ENCODE measurements at regions not wholly inside any gene's neighbourhood (a gene's known extent, or its start where the extent isn't known, plus 50 kb on each side); places are given as distances from the start of the nearest gene placed in this dataset.

DNA sequence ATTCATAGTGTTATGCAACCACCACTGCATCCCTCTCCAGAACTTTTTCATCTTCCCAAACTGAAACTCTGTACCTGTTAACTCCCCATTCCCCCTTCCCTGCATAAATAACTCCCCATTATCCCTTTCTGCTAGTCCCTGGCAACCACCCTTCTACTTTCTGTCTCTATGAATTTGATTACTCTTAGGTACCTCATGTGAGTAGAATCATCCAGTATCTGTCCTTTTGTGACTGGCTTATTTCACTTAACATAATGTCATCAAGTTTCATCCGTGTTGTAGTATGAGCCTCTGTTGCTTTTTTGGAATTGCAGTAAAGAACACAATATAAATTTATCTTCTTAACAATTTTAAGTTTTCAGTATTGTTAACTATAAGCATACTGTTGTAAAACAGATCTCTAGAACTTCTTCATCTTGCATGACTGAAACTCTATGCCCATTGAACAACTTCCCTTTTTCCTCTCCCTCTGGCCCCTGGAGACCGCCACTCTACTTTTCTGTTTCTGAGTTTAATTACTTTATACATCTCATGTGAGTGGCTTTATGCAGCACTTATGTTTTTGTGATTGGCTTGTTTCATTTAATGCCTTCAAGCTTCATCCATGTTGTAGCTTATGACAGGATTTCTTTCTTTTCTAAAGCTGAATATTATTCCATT, 87.3 kb upstream of the ABCC4 start (continued):
- TF ChIP-seq, protein P1, sequence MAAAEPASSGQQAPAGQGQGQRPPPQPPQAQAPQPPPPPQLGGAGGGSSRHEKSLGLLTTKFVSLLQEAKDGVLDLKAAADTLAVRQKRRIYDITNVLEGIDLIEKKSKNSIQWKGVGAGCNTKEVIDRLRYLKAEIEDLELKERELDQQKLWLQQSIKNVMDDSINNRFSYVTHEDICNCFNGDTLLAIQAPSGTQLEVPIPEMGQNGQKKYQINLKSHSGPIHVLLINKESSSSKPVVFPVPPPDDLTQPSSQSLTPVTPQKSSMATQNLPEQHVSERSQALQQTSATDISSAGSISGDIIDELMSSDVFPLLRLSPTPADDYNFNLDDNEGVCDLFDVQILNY (CRISPR knock-in tag; IDR thresholded peaks at IDR 0.05): no peak
- TF ChIP-seq JAZF1 (CRISPR knock-in tag; IDR thresholded peaks at IDR 0.05) (no peak), ESRRA (CRISPR knock-in tag; IDR thresholded peaks at IDR 0.05; ENCODE audit: borderline replicate concordance) (no peak), RELA (CRISPR knock-in tag; IDR thresholded peaks at IDR 0.05; ENCODE audit: borderline replicate concordance) (no peak), EMX1 (CRISPR knock-in tag; IDR thresholded peaks at IDR 0.05) (no peak)
- TF ChIP-seq, protein P2, sequence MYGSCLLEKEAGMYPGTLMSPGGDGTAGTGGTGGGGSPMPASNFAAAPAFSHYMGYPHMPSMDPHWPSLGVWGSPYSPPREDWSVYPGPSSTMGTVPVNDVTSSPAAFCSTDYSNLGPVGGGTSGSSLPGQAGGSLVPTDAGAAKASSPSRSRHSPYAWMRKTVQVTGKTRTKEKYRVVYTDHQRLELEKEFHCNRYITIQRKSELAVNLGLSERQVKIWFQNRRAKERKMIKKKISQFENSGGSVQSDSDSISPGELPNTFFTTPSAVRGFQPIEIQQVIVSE (CRISPR knock-in tag; IDR thresholded peaks at IDR 0.05; ENCODE audit: borderline replicate concordance): no peak

DNA sequence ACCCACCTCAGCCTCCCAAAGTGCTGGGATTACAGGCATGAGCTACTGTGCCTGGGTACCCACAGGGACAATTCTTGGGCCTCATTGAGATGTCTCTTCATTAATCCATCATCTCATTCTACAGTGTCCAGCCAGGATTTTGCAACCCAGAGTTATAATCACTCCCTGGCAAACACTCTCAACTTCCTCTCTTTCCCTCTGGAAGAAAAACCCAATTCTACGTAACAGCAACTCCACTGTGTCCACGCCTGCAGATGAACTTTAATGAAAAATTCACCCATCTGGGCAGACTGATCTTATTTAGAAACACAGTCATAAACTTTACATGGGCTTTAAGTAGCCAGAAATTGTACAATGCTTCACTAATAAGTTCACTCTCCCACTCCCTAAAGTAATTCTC, 90.1 kb upstream of the ABCC4 start:
- Mint-ChIP-seq H3K36me3 (no peaks in the 10 kb centered on the region), H3K27me3 (ENCODE audit: low read depth) (peaks cover 2% of the 10 kb centered on the region), H3K9me3 (no peaks in the 10 kb centered on the region), H3K4me1 (no peaks in the 10 kb centered on the region), H3K27ac (no peak overlapping the region), H3K4me3 (no peak overlapping the region)
- no peak for ATAC-seq
- CTCF ChIA-PET: interaction anchor here (1.4 kb wide), 1 partner anchor 11 kb away, joined by 4 read pairs; no protein-coding TSS in a partner anchor
- POLR2A ChIA-PET: no interaction called here
- no peak for DNase-seq (ENCODE audit: low spot score)
- TF ChIP-seq ESRRA (CRISPR knock-in tag; IDR thresholded peaks at IDR 0.05; ENCODE audit: borderline replicate concordance) (no peak), ATF1 (CRISPR knock-in tag; IDR thresholded peaks at IDR 0.05) (no peak), ETV6 (CRISPR knock-in tag; IDR thresholded peaks at IDR 0.05) (no peak), NR2C2 (CRISPR knock-in tag; IDR thresholded peaks at IDR 0.05) (no peak), EMX1 (CRISPR knock-in tag; IDR thresholded peaks at IDR 0.05) (no peak), FOXP1 (CRISPR knock-in tag; IDR thresholded peaks at IDR 0.05; ENCODE audit: borderline replicate concordance) (no peak), TEAD4 (CRISPR knock-in tag; IDR thresholded peaks at IDR 0.05) (no peak), ZNF138 (CRISPR knock-in tag; conservative IDR thresholded peaks at IDR 0.05) (no peak)
- TF ChIP-seq, protein P3, sequence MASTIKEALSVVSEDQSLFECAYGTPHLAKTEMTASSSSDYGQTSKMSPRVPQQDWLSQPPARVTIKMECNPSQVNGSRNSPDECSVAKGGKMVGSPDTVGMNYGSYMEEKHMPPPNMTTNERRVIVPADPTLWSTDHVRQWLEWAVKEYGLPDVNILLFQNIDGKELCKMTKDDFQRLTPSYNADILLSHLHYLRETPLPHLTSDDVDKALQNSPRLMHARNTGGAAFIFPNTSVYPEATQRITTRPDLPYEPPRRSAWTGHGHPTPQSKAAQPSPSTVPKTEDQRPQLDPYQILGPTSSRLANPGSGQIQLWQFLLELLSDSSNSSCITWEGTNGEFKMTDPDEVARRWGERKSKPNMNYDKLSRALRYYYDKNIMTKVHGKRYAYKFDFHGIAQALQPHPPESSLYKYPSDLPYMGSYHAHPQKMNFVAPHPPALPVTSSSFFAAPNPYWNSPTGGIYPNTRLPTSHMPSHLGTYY (CRISPR knock-in tag; IDR thresholded peaks at IDR 0.05): no peak
- TF ChIP-seq, protein P4, sequence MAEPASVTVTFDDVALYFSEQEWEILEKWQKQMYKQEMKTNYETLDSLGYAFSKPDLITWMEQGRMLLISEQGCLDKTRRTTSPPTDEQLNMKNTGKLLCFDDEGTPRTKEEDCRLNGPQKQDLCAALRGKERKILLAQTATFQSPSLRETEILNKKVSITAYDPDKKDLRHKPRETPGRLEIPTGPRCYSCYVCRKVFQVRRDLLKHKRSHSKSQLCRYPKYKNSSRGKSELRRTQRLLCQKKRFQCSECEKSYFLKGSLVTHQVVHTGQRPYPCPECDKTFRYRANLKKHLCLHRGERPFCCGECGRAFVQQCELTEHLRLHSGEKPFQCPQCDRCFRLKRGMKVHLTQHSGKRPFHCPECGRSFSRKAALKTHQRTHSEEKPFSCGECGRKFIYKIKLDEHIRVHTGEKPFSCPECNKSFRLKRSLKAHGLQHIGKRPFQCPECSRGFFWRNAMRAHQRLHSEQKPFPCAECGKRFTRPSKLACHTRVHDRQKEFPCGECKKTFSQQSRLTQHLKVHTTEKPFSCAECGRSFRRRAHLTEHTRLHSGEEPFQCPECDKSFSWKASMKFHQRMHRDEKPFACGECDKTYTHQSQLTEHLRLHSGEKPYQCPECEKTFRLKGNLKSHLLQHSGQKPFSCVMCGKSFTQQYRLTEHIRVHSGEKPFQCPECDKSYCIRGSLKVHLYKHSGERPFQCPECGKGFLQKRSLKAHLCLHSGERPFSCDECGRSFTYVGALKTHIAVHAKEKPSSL (CRISPR knock-in tag; conservative IDR thresholded peaks at IDR 0.05): no peak
- TF ChIP-seq, protein P5, sequence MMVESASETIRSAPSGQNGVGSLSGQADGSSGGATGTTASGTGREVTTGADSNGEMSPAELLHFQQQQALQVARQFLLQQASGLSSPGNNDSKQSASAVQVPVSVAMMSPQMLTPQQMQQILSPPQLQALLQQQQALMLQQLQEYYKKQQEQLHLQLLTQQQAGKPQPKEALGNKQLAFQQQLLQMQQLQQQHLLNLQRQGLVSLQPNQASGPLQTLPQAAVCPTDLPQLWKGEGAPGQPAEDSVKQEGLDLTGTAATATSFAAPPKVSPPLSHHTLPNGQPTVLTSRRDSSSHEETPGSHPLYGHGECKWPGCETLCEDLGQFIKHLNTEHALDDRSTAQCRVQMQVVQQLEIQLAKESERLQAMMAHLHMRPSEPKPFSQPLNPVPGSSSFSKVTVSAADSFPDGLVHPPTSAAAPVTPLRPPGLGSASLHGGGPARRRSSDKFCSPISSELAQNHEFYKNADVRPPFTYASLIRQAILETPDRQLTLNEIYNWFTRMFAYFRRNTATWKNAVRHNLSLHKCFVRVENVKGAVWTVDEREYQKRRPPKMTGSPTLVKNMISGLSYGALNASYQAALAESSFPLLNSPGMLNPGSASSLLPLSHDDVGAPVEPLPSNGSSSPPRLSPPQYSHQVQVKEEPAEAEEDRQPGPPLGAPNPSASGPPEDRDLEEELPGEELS (CRISPR knock-in tag; IDR thresholded peaks at IDR 0.05): no peak
- TF ChIP-seq, protein P6, sequence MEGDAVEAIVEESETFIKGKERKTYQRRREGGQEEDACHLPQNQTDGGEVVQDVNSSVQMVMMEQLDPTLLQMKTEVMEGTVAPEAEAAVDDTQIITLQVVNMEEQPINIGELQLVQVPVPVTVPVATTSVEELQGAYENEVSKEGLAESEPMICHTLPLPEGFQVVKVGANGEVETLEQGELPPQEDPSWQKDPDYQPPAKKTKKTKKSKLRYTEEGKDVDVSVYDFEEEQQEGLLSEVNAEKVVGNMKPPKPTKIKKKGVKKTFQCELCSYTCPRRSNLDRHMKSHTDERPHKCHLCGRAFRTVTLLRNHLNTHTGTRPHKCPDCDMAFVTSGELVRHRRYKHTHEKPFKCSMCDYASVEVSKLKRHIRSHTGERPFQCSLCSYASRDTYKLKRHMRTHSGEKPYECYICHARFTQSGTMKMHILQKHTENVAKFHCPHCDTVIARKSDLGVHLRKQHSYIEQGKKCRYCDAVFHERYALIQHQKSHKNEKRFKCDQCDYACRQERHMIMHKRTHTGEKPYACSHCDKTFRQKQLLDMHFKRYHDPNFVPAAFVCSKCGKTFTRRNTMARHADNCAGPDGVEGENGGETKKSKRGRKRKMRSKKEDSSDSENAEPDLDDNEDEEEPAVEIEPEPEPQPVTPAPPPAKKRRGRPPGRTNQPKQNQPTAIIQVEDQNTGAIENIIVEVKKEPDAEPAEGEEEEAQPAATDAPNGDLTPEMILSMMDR (IDR thresholded peaks at IDR 0.05): no peak
- TF ChIP-seq, protein P7, sequence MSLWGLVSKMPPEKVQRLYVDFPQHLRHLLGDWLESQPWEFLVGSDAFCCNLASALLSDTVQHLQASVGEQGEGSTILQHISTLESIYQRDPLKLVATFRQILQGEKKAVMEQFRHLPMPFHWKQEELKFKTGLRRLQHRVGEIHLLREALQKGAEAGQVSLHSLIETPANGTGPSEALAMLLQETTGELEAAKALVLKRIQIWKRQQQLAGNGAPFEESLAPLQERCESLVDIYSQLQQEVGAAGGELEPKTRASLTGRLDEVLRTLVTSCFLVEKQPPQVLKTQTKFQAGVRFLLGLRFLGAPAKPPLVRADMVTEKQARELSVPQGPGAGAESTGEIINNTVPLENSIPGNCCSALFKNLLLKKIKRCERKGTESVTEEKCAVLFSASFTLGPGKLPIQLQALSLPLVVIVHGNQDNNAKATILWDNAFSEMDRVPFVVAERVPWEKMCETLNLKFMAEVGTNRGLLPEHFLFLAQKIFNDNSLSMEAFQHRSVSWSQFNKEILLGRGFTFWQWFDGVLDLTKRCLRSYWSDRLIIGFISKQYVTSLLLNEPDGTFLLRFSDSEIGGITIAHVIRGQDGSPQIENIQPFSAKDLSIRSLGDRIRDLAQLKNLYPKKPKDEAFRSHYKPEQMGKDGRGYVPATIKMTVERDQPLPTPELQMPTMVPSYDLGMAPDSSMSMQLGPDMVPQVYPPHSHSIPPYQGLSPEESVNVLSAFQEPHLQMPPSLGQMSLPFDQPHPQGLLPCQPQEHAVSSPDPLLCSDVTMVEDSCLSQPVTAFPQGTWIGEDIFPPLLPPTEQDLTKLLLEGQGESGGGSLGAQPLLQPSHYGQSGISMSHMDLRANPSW (CRISPR knock-in tag; conservative IDR thresholded peaks at IDR 0.05; ENCODE audit: low read depth): no peak
- TF ChIP-seq, protein P8, sequence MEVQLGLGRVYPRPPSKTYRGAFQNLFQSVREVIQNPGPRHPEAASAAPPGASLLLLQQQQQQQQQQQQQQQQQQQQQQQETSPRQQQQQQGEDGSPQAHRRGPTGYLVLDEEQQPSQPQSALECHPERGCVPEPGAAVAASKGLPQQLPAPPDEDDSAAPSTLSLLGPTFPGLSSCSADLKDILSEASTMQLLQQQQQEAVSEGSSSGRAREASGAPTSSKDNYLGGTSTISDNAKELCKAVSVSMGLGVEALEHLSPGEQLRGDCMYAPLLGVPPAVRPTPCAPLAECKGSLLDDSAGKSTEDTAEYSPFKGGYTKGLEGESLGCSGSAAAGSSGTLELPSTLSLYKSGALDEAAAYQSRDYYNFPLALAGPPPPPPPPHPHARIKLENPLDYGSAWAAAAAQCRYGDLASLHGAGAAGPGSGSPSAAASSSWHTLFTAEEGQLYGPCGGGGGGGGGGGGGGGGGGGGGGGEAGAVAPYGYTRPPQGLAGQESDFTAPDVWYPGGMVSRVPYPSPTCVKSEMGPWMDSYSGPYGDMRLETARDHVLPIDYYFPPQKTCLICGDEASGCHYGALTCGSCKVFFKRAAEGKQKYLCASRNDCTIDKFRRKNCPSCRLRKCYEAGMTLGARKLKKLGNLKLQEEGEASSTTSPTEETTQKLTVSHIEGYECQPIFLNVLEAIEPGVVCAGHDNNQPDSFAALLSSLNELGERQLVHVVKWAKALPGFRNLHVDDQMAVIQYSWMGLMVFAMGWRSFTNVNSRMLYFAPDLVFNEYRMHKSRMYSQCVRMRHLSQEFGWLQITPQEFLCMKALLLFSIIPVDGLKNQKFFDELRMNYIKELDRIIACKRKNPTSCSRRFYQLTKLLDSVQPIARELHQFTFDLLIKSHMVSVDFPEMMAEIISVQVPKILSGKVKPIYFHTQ (CRISPR knock-in tag; IDR thresholded peaks at IDR 0.05): no peak
- TF ChIP-seq, protein P9, sequence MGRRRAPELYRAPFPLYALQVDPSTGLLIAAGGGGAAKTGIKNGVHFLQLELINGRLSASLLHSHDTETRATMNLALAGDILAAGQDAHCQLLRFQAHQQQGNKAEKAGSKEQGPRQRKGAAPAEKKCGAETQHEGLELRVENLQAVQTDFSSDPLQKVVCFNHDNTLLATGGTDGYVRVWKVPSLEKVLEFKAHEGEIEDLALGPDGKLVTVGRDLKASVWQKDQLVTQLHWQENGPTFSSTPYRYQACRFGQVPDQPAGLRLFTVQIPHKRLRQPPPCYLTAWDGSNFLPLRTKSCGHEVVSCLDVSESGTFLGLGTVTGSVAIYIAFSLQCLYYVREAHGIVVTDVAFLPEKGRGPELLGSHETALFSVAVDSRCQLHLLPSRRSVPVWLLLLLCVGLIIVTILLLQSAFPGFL (CRISPR knock-in tag; IDR thresholded peaks at IDR 0.05; ENCODE audit: borderline replicate concordance): no peak
